DND-41 (cell line): ENCODE measurements at regions not wholly inside any gene's neighbourhood (a gene's known extent, or its start where the extent isn't known, plus 50 kb on each side); places are given as distances from the start of the nearest gene placed in this dataset.

Experiments
- ATAC-seq: fragments of 200-7000 bp; cut with Tn5 transposase; 3 replicates; pipeline ENCODE4 v1.9.1; 2021; ENCODE audit warnings: low read depth; ENCODE audit not compliant: insufficient read depth
- DNase-seq: peaks from one replicate; pipeline ENCODE4 v3.0.0-alpha.2; 2020
- H2AFZ ChIP-seq: 2 replicates; pipeline ENCODE4 v1.6.0; 2012; ENCODE audit warnings: low read depth, low read length
- H3K27ac ChIP-seq: 2 replicates; pipeline ENCODE4 v1.5.1; 2012; ENCODE audit warnings: low read length, inconsistent platforms
- H3K27me3 ChIP-seq: fragments of 200-600 bp; sonication (generic); 2 replicates; pipeline ENCODE4 v1.6.0; 2012; ENCODE audit warnings: low read length, mild to moderate bottlenecking, inconsistent platforms; ENCODE audit not compliant: insufficient read depth, poor library complexity
- H3K36me3 ChIP-seq: 2 replicates; pipeline ENCODE4 v1.5.1; 2012; ENCODE audit warnings: low read length, inconsistent platforms; ENCODE audit not compliant: insufficient read depth
- H3K4me1 ChIP-seq: 2 replicates; pipeline ENCODE4 v1.5.1; 2012; ENCODE audit warnings: mild to moderate bottlenecking, low read length; ENCODE audit not compliant: insufficient read depth
- H3K4me2 ChIP-seq: 2 replicates; pipeline ENCODE4 v1.6.0; 2012; ENCODE audit warnings: mild to moderate bottlenecking, moderate library complexity, low read length, inconsistent platforms; ENCODE audit not compliant: insufficient read depth
- H3K4me3 ChIP-seq, 2 experiments: fragments of 200-600 bp in 1 of 2; shearing (Covaris generic) in 1 of 2; 2 replicates each; pipeline ENCODE4 v1.5.1; 2012 to 2016; ENCODE audit warnings: inconsistent platforms in 2 of 2, low read length in 2 of 2, mild to moderate bottlenecking in 2 of 2, low read depth in 1 of 2, moderate library complexity in 1 of 2
- H3K79me2 ChIP-seq: 2 replicates; pipeline ENCODE4 v1.6.0; 2012; ENCODE audit warnings: low read length, inconsistent platforms; ENCODE audit not compliant: insufficient read depth
- H3K9ac ChIP-seq: 2 replicates; pipeline ENCODE4 v1.6.0; 2012; ENCODE audit warnings: low read depth, mild to moderate bottlenecking, inconsistent platforms, low read length, moderate library complexity
- H3K9me3 ChIP-seq: 2 replicates; pipeline ENCODE4 v1.5.1; 2012; ENCODE audit warnings: low read length, moderate library complexity, mild to moderate bottlenecking, inconsistent platforms; ENCODE audit not compliant: insufficient read depth, severe bottlenecking
- H4K20me1 ChIP-seq: 2 replicates; pipeline ENCODE4 v1.6.0; 2012; ENCODE audit warnings: low read length; ENCODE audit not compliant: insufficient read depth
- EZH2 ChIP-seq: IDR thresholded peaks from 3 replicates; pipeline ENCODE4 v1.6.1; 2012; ENCODE audit warnings: borderline replicate concordance, low read depth, mild to moderate bottlenecking, moderate library complexity, low read length, inconsistent platforms; ENCODE audit not compliant: severe bottlenecking
- TF ChIP-seq, protein P1 (sequence below): IDR thresholded peaks from 2 replicates; pipeline ENCODE4 v1.5.1; 2012; ENCODE audit warnings: borderline replicate concordance, low read length, moderate library complexity, mild to moderate bottlenecking; ENCODE audit not compliant: poor library complexity, severe bottlenecking; ENCODE audit errors: extremely low read depth

DNA sequence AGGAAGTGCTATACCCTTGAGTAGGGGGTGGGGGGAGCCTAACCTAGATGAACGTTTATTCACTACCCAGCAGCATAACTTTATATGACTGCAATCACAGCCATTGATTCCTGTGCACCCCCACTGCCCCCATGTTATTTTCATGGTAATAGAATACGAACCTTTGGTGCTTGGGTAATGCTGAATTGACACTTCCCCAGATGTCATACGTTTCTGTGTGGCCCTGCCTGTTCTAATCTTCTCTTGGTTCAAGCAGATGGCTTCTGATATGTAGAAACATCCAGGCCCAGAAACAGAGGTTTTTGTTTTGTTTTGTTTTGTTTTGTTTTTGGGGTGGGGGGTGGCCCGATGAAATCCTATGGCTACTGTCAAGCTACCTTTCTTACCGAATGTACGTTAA is 237.9 kb upstream of the TOPAZ1 start:
- H3K27me3 ChIP-seq: peaks cover 2% of the 10 kb centered on the region
- H3K4me1 ChIP-seq: no peaks in the 10 kb centered on the region
- ATAC-seq (no peak), DNase-seq (no peak)
- TF ChIP-seq, protein P1, sequence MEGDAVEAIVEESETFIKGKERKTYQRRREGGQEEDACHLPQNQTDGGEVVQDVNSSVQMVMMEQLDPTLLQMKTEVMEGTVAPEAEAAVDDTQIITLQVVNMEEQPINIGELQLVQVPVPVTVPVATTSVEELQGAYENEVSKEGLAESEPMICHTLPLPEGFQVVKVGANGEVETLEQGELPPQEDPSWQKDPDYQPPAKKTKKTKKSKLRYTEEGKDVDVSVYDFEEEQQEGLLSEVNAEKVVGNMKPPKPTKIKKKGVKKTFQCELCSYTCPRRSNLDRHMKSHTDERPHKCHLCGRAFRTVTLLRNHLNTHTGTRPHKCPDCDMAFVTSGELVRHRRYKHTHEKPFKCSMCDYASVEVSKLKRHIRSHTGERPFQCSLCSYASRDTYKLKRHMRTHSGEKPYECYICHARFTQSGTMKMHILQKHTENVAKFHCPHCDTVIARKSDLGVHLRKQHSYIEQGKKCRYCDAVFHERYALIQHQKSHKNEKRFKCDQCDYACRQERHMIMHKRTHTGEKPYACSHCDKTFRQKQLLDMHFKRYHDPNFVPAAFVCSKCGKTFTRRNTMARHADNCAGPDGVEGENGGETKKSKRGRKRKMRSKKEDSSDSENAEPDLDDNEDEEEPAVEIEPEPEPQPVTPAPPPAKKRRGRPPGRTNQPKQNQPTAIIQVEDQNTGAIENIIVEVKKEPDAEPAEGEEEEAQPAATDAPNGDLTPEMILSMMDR: no peak
- TF ChIP-seq EZH2: no peak
- no peaks in the 10 kb centered on the region for H3K9me3 ChIP-seq
- no peaks in the 10 kb centered on the region for H3K36me3 ChIP-seq
- H3K27ac ChIP-seq: no peak overlapping the region
- H4K20me1 ChIP-seq: no peaks in the 10 kb centered on the region
- H3K4me2 ChIP-seq: no peak overlapping the region
- no peak overlapping the region for H3K4me3 ChIP-seq
- H3K9ac ChIP-seq: no peak overlapping the region
- no peak overlapping the region for H2AFZ ChIP-seq
- H3K79me2 ChIP-seq: no peaks in the 10 kb centered on the region

- Histone ChIP-seq H3K9ac (no peak overlapping the region), H3K27me3 (peaks cover 6% of the 10 kb centered on the region), H3K4me1 (no peaks in the 10 kb centered on the region), H3K79me2 (no peaks in the 10 kb centered on the region), H4K20me1 (no peaks in the 10 kb centered on the region), H3K9me3 (no peaks in the 10 kb centered on the region), H3K4me2 (no peak overlapping the region), H3K36me3 (no peaks in the 10 kb centered on the region), H3K27ac (no peak overlapping the region), H2AFZ (no peak overlapping the region), H3K4me3 (no peak overlapping the region)
- no peak for TF ChIP-seq EZH2
- TF ChIP-seq, protein P1: no peak
- ATAC-seq: no peak
- DNase-seq: no peak
Observed at GRCh38 chr3:44011680-44012079, 230.0 kb upstream of the TOPAZ1 start.

- Histone ChIP-seq H2AFZ (no peak overlapping the region), H3K79me2 (no peaks in the 10 kb centered on the region), H3K36me3 (no peaks in the 10 kb centered on the region)
Observed at GRCh38 chr3:44012160-44012899, 229.4 kb upstream of the TOPAZ1 start.

More at GRCh38 chr3:44012160-44012899, 229.4 kb upstream of the TOPAZ1 start:
- Histone ChIP-seq H3K27me3 (peaks cover 6% of the 10 kb centered on the region), H3K9me3 (no peaks in the 10 kb centered on the region), H3K4me2 (no peak overlapping the region), H3K9ac (no peak overlapping the region), H3K27ac (no peak overlapping the region), H3K4me1 (no peaks in the 10 kb centered on the region), H3K4me3 (no peak overlapping the region), H4K20me1 (no peaks in the 10 kb centered on the region)
- DNase-seq (no peak), ATAC-seq (no peak)
- TF ChIP-seq EZH2: no peak
- TF ChIP-seq, protein P1: no peak
